ENCODE measurements at regions not wholly inside any gene's neighbourhood (a gene's known extent, or its start where the extent isn't known, plus 50 kb on each side); places are given as distances from the start of the nearest gene placed in this dataset.

DNA sequence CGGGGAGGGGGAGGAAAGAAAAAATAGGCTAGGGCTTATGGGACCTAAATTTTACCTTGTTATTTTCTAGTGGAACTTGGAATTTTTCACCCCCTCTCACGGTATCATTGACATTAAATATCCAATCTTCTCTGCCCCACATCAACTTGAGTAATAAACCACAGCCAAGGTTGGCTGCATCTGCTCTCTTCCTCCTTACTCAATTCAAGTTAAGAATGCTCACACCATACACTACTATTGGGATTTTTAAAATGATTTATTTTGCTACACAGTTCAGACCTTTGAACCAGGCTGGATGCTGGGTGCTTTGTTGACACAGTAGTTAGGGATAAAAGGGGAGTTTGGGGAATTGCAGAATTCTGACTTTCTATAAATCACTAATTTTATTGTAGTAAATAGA lies 78.2 kb upstream of the DHX15 start:
- 9% methylated on average over 2 of the region's 2 CpGs for WGBS (ENCODE audit: low lambda C conversion rate)
- H3K27me3 ChIP-seq (ENCODE audit: insufficient read depth), result no peaks in the 10 kb centered on the region; the same call in 1 of the 2 replicates
- H3K9ac ChIP-seq, result no peak overlapping the region
- H3K9me3 ChIP-seq, result no peaks in the 10 kb centered on the region
- TF ChIP-seq RAD21 (IDR thresholded peaks at IDR 0.05; ENCODE audit: low read length), result no peak
- TF ChIP-seq TAF1 (IDR thresholded peaks at IDR 0.05; ENCODE audit: borderline replicate concordance, low read depth, low read length), result no peak
- TF ChIP-seq, protein P1, sequence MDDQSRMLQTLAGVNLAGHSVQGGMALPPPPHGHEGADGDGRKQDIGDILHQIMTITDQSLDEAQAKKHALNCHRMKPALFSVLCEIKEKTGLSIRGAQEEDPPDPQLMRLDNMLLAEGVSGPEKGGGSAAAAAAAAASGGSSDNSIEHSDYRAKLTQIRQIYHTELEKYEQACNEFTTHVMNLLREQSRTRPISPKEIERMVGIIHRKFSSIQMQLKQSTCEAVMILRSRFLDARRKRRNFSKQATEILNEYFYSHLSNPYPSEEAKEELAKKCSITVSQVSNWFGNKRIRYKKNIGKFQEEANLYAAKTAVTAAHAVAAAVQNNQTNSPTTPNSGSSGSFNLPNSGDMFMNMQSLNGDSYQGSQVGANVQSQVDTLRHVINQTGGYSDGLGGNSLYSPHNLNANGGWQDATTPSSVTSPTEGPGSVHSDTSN (IDR thresholded peaks at IDR 0.05), result no peak
- TF ChIP-seq NFIC (IDR thresholded peaks at IDR 0.05; ENCODE audit: borderline replicate concordance), result no peak
- TF ChIP-seq MXI1 (IDR thresholded peaks at IDR 0.05; ENCODE audit: low read depth, low read length), result no peak
- no peak for TF ChIP-seq CHD2 (IDR thresholded peaks at IDR 0.05; ENCODE audit: low read length, partially characterized antibody)
- no peak for TF ChIP-seq GATA2 (CRISPR knock-in tag; IDR thresholded peaks at IDR 0.05)
- TF ChIP-seq, protein P2, sequence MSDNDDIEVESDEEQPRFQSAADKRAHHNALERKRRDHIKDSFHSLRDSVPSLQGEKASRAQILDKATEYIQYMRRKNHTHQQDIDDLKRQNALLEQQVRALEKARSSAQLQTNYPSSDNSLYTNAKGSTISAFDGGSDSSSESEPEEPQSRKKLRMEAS (IDR thresholded peaks at IDR 0.05; ENCODE audit: low read depth), result no peak
- TF ChIP-seq, protein P3, sequence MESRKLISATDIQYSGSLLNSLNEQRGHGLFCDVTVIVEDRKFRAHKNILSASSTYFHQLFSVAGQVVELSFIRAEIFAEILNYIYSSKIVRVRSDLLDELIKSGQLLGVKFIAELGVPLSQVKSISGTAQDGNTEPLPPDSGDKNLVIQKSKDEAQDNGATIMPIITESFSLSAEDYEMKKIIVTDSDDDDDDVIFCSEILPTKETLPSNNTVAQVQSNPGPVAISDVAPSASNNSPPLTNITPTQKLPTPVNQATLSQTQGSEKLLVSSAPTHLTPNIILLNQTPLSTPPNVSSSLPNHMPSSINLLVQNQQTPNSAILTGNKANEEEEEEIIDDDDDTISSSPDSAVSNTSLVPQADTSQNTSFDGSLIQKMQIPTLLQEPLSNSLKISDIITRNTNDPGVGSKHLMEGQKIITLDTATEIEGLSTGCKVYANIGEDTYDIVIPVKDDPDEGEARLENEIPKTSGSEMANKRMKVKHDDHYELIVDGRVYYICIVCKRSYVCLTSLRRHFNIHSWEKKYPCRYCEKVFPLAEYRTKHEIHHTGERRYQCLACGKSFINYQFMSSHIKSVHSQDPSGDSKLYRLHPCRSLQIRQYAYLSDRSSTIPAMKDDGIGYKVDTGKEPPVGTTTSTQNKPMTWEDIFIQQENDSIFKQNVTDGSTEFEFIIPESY (IDR thresholded peaks at IDR 0.05; ENCODE audit: borderline replicate concordance, low read depth), result no peak
- TF ChIP-seq, protein P4, sequence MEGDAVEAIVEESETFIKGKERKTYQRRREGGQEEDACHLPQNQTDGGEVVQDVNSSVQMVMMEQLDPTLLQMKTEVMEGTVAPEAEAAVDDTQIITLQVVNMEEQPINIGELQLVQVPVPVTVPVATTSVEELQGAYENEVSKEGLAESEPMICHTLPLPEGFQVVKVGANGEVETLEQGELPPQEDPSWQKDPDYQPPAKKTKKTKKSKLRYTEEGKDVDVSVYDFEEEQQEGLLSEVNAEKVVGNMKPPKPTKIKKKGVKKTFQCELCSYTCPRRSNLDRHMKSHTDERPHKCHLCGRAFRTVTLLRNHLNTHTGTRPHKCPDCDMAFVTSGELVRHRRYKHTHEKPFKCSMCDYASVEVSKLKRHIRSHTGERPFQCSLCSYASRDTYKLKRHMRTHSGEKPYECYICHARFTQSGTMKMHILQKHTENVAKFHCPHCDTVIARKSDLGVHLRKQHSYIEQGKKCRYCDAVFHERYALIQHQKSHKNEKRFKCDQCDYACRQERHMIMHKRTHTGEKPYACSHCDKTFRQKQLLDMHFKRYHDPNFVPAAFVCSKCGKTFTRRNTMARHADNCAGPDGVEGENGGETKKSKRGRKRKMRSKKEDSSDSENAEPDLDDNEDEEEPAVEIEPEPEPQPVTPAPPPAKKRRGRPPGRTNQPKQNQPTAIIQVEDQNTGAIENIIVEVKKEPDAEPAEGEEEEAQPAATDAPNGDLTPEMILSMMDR (IDR thresholded peaks at IDR 0.05), result no peak
- TF ChIP-seq, protein P5, sequence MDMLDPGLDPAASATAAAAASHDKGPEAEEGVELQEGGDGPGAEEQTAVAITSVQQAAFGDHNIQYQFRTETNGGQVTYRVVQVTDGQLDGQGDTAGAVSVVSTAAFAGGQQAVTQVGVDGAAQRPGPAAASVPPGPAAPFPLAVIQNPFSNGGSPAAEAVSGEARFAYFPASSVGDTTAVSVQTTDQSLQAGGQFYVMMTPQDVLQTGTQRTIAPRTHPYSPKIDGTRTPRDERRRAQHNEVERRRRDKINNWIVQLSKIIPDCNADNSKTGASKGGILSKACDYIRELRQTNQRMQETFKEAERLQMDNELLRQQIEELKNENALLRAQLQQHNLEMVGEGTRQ (IDR thresholded peaks at IDR 0.05; ENCODE audit: borderline replicate concordance, low read depth, low read length), result no peak
- TF ChIP-seq, protein P6, sequence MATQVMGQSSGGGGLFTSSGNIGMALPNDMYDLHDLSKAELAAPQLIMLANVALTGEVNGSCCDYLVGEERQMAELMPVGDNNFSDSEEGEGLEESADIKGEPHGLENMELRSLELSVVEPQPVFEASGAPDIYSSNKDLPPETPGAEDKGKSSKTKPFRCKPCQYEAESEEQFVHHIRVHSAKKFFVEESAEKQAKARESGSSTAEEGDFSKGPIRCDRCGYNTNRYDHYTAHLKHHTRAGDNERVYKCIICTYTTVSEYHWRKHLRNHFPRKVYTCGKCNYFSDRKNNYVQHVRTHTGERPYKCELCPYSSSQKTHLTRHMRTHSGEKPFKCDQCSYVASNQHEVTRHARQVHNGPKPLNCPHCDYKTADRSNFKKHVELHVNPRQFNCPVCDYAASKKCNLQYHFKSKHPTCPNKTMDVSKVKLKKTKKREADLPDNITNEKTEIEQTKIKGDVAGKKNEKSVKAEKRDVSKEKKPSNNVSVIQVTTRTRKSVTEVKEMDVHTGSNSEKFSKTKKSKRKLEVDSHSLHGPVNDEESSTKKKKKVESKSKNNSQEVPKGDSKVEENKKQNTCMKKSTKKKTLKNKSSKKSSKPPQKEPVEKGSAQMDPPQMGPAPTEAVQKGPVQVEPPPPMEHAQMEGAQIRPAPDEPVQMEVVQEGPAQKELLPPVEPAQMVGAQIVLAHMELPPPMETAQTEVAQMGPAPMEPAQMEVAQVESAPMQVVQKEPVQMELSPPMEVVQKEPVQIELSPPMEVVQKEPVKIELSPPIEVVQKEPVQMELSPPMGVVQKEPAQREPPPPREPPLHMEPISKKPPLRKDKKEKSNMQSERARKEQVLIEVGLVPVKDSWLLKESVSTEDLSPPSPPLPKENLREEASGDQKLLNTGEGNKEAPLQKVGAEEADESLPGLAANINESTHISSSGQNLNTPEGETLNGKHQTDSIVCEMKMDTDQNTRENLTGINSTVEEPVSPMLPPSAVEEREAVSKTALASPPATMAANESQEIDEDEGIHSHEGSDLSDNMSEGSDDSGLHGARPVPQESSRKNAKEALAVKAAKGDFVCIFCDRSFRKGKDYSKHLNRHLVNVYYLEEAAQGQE (IDR thresholded peaks at IDR 0.05; ENCODE audit: low read depth, low read length), result no peak
- no peak for TF ChIP-seq RCOR1 (IDR thresholded peaks at IDR 0.05; ENCODE audit: low read length)
- TF ChIP-seq FOSL2 (IDR thresholded peaks at IDR 0.05; ENCODE audit: borderline replicate concordance, low read depth), result no peak
- TF ChIP-seq TEAD4 (IDR thresholded peaks at IDR 0.05; ENCODE audit: borderline replicate concordance, insufficient read depth), result no peak
- no peak for TF ChIP-seq SIN3A (IDR thresholded peaks at IDR 0.05; ENCODE audit: borderline replicate concordance, low read depth, low read length)
- TF ChIP-seq SMC3 (IDR thresholded peaks at IDR 0.05; ENCODE audit: low read depth, low read length), result no peak
- ChIA-PET CTCF (interaction anchor here (1.3 kb wide), 1 partner anchor 10 kb away, joined by 3 read pairs; no protein-coding TSS in a partner anchor), POLR2A (no interaction called here)
- no peak overlapping the region for H3K27ac ChIP-seq (ENCODE audit: low read depth in 2 of 2, low read length in 1 of 2)
- H3K9me2 ChIP-seq, result no peaks in the 10 kb centered on the region
- H3K36me3 ChIP-seq (replicated peaks in 1 of 2; ENCODE audit: control insufficient read depth in 1 of 2, insufficient read depth in 2 of 2, low read length in 1 of 2), result no peaks in the 10 kb centered on the region
- no peaks in the 10 kb centered on the region for H3F3A ChIP-seq (replicated peaks; ENCODE audit: insufficient read depth)
- DNase-seq, result no peak
- H3K79me2 ChIP-seq (ENCODE audit: insufficient read depth), result no peaks in the 10 kb centered on the region
- no peak overlapping the region for H3K4me2 ChIP-seq
- no peak overlapping the region for H2AFZ ChIP-seq (ENCODE audit: low read depth)
- H3K4me1 ChIP-seq (ENCODE audit: control insufficient read depth in 1 of 2, insufficient read depth in 2 of 2, low read depth in 1 of 2, low read length in 1 of 2), result no peaks in the 10 kb centered on the region
- H4K20me1 ChIP-seq (ENCODE audit: insufficient read depth), result no peaks in the 10 kb centered on the region
- H3K4me3 ChIP-seq (ENCODE audit: low read depth in 2 of 2, low read length in 1 of 2), result no peak overlapping the region

Data from SK-N-SH (cell line).